Thyroid gland (tissue), 4 donors: ENCODE measurements at regions not wholly inside any gene's neighbourhood (a gene's known extent, or its start where the extent isn't known, plus 50 kb on each side); places are given as distances from the start of the nearest gene placed in this dataset.

Source experiments
- CTCF ChIP-seq, 6 experiments: fragments of 200-600 bp in 3 of 6; fragments of 450-650 bp in 3 of 6; sonication (generic) in 3 of 6; IDR thresholded peaks; one replicate each; pipeline ENCODE4 v1.5.1; 2016 to 2019; ENCODE audit warnings: antibody characterized with exemption in 6 of 6, mild to moderate bottlenecking in 2 of 6, inconsistent platforms in 1 of 6, moderate library complexity in 1 of 6
- POLR2A ChIP-seq, 2 donors: fragments of 450-650 bp; IDR thresholded peaks; one replicate each; pipeline ENCODE4 v1.6.1; 2017; ENCODE audit warnings: antibody characterized with exemption in 2 of 2, mild to moderate bottlenecking in 2 of 2, moderate library complexity in 1 of 2

DNA sequence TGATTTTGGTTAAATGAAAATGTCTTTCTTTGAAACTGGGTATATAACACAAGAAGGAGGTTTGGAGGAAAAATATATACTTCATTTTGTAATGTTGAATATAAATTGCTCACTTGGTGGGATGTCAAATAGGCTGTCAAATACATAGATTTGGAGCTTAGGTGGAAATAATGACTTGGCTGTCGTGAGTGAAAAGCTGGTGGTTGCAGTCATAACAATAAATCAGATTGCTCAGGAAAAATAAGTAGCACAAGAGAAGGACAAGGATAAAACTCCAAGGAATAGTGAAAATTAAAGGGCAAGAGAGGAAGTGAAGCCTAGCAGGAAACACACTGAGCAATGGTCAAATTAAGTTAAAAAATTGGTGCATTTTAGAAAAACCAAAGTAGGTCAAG is 253.0 kb upstream of the ANKRD50 start:
- TF ChIP-seq CTCF (IDR thresholded peaks at IDR 0.05) (no peak), POLR2A (IDR thresholded peaks at IDR 0.05) (no peak)
